Motor neuron (in vitro differentiated cells): ENCODE measurements at regions not wholly inside any gene's neighbourhood (a gene's known extent, or its start where the extent isn't known, plus 50 kb on each side); places are given as distances from the start of the nearest gene placed in this dataset.

Source experiments
- ATAC-seq, 8 experiments: fragments of 200-7000 bp; cut with Tn5 transposase; replicated peaks in 6 of 8; 2 replicates each; pipeline ENCODE4 v1.8.0; 2021; ENCODE audit warnings: mild to moderate bottlenecking in 8 of 8, moderate library complexity in 8 of 8
- H3K27ac ChIP-seq, 2 donors: fragments of 250-450 bp; sonication (Bioruptor Pico); 2 replicates each; pipeline ENCODE4 v1.9.0; 2021; ENCODE audit warnings: antibody characterized with exemption in 2 of 2, mild to moderate bottlenecking in 2 of 2, moderate library complexity in 1 of 2
- H3K4me1 ChIP-seq, 2 donors: fragments of 250-450 bp; sonication (Bioruptor Pico); replicated peaks in 1 of 2; 2 replicates each; pipeline ENCODE4 v1.6.1; 2021; ENCODE audit warnings: antibody characterized with exemption in 2 of 2, mild to moderate bottlenecking in 2 of 2, moderate library complexity in 1 of 2
- H3K4me3 ChIP-seq, 5 donors: fragments of 250-450 bp; sonication (Bioruptor Pico); 2 replicates each; pipeline ENCODE4 v1.9.0; 2021; ENCODE audit warnings: antibody characterized with exemption in 5 of 5, mild to moderate bottlenecking in 5 of 5, moderate library complexity in 4 of 5
- WGBS, 10 experiments: fragments of 450-650 bp; shearing (Covaris generic); methylation state at CpG; one replicate each; pipeline ENCODE4 v1.0.0; 2022; 5-methylcytosine and 5-hydroxymethylcytosine counted together
- in situ Hi-C, 9 experiments: fragments of 400-800 bp; cut with MboI; loops; one replicate each; pipeline ENCODE4 v1.15.0; 2021; ENCODE audit warnings: low sequenced_read_pairs in 9 of 9, low pct_unique_long_range_greater_than_20kb in 2 of 9; ENCODE audit not compliant: unreplicated experiment in 9 of 9

- Histone ChIP-seq H3K4me1 (no peaks in the 10 kb centered on the region), H3K27ac (no peak overlapping the region), H3K4me3 (no peak overlapping the region)
- in situ Hi-C loops: no loop called here
- no peak for ATAC-seq
- WGBS, 10 experiments: 80 to 100% (median 100%) methylated on average over 1 to 4 of the region's 14 CpGs; no CpG with 5 or more reads in 6 of the 10 experiments
Observed at GRCh38 chr7:84446991-84447480, 252.4 kb upstream of the SEMA3A start.

DNA sequence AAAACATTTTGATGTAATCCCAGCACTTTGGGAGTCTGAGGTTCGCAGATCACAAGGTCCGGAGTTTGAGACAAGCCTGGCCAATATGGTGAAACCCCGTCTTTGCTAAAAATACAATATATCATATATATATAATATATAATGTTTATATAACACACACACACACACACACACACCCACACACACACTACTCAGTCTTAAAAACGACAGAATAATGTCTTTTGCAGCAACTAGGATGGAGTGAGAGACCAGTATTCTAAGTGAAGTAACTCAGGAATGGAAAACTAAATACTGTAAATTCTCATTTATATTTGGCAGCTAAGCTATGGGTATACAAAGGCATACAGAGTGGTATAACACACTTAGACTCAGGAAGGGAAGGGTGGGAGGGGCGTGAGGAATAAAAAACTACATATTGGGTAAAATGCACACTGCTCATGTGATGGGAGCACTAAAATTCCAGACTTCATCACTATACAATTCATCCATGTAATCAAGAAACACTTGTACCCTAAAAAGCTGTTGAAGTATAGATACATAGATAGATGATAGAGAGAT, 231.2 kb upstream of the SEMA3A start:
- WGBS, 10 experiments: 78 to 100% (median 87%) methylated on average over 1 to 5 of the region's 5 CpGs; no CpG with 5 or more reads in 3 of the 10 experiments
- no peaks in the 10 kb centered on the region for H3K4me1 ChIP-seq
- H3K27ac ChIP-seq: no peak overlapping the region
- in situ Hi-C loops: no loop called here
- ATAC-seq: no peak
- H3K4me3 ChIP-seq: no peak overlapping the region

DNA sequence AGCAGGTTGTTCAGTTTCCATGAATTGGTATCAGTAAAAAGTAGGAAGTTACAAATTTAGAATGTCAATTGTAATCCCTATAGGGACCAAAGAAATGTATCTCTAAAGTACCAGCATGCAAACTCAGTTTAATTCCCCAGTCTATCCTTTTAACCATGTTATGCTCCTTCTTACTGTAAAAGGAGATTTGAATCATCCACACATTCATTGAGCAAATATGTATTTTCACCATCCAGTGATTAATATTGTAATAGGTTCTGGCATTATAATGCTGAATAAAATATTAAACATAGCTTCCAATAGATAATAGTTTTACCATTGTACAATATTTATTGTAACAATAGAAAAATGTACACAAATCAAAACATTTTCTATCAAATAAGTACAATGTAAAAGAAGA, 228.2 kb upstream of the SEMA3A start:
- in situ Hi-C loops: no loop called here
- ATAC-seq: no peak
- no peak overlapping the region for H3K4me3 ChIP-seq
- H3K4me1 ChIP-seq: no peaks in the 10 kb centered on the region
- H3K27ac ChIP-seq: no peak overlapping the region

DNA sequence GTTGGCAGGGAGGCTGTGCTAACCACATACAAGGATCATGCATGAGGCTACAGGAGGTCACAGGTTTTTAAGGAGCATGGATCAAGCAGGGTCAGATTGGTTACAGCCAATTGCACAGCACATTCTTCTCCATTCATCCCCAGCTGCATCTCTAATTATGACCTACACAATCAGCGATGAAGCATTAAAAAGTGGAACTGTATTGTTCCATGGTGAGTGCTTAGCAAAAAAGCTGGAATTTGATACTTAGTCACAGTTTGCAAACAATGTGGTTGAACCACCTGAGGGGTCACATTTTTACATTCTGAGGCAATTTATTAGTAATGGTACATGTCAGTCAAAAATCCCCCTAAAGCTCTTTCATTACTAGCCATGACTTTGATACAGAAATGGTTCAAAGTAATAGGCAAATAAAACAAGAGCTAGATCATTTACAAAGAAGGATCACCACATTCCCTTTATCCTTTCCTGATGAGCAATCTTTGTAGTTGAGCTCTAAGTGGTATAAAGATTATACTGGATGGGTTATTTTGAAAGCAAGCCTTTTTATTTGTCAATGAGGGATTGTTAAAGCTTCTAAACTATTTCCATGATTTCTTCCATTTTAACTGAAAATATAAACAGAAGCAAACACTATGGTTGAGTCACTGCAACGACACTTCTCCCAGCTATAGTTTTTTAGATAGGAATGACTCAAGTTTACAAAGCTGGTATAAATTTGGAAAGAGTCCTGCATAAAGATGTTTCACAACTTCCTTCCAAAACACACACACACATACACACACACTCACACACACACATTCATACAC, 217.8 kb upstream of the SEMA3A start:
- H3K4me3 ChIP-seq: no peak overlapping the region
- in situ Hi-C loops: no loop called here
- no peak overlapping the region for H3K27ac ChIP-seq
- peak in 4 of 8 experiments; percentile 53 to 62 (median 58) for ATAC-seq
- H3K4me1 ChIP-seq: no peaks in the 10 kb centered on the region
- 0 to 90% (median 60%) methylated on average over 1 to 2 of the region's 2 CpGs; no CpG with 5 or more reads in 2 of the 10 experiments for WGBS, 10 experiments

GRCh38 chr7:84399661-84400060, 205.1 kb upstream of the SEMA3A start:
- H3K27ac ChIP-seq: no peak overlapping the region
- no peaks in the 10 kb centered on the region for H3K4me1 ChIP-seq
- in situ Hi-C loops: no loop called here
- 43 to 100% (median 75%) methylated on average over 1 of the region's 1 CpG; no CpG with 5 or more reads in 6 of the 10 experiments for WGBS, 10 experiments
- peak in 1 of 8 experiments; percentile 28 for ATAC-seq
- no peak overlapping the region for H3K4me3 ChIP-seq

DNA sequence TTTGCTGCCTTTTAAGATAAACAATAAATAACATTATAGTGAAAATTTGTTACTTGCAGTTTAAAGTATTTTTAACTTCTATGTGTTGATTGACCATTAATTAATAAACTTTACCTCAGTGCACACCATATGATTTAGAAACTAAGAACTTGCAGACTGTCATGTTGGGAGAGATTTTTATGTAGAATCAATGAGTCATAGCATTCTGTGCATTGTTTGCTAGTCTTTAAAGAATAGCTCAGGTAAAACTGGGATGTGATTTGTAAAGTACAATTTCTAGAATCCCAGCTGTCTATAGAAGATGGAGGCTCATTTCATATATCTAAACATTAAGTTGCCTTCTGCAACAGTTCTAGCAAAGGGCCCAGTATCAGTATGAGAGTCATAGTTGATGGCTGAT, 199.6 kb upstream of the SEMA3A start:
- no peak overlapping the region for H3K27ac ChIP-seq
- in situ Hi-C loops: no loop called here
- no peak overlapping the region for H3K4me3 ChIP-seq
- H3K4me1 ChIP-seq: no peaks in the 10 kb centered on the region
- ATAC-seq: no peak

GRCh38 chr7:84393786-84394185, 199.2 kb upstream of the SEMA3A start:
- H3K4me3 ChIP-seq: no peak overlapping the region
- in situ Hi-C loops: no loop called here
- H3K4me1 ChIP-seq: no peaks in the 10 kb centered on the region
- ATAC-seq: no peak
- no peak overlapping the region for H3K27ac ChIP-seq

DNA sequence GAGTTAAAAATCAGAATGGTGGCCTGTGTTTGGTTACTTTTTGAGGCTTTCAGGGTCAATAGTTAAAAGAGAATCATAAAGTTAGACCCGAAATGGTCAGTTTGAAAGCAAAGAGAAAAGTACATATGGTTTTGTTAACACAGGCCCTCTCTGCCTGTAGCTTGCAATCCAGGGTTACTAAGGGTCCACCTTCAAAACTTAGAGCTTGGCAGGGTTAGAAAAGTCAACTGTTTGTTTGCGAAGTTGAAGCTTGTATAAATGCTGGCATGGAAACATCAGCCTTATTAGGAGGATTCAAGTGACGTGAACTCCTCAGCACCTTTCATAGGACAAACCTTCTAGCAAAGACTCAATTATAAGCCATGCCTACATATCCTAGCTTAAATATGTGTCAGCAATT, 196.3 kb upstream of the SEMA3A start:
- H3K4me3 ChIP-seq: no peak overlapping the region
- WGBS, 10 experiments: 63 to 100% (median 88%) methylated on average over 1 to 3 of the region's 3 CpGs; no CpG with 5 or more reads in 3 of the 10 experiments
- in situ Hi-C loops: no loop called here
- peak in 1 of 8 experiments; percentile 97 for ATAC-seq
- H3K4me1 ChIP-seq: no peaks in the 10 kb centered on the region
- no peak overlapping the region for H3K27ac ChIP-seq

DNA sequence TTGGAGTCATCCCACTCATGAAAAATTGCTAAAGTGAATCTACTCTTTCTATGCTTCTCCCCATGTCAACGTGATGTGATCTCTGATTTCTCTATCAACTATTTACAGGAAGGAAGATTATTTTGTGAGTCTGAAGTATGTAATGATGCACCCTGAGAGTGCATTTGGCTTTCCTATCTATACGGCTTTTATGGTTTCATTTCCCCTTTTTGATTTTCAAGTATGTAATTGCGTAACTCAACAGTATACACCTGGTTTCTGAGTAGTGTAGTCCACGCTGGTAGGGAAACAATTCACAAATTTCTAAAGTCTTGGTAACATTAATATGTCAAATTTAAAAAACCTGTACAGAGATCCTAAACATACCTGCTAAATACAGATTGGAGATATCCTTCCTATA, 194.7 kb upstream of the SEMA3A start:
- Histone ChIP-seq H3K27ac (no peak overlapping the region), H3K4me1 (no peaks in the 10 kb centered on the region), H3K4me3 (no peak overlapping the region)
- no peak for ATAC-seq
- in situ Hi-C loops: no loop called here
- 83 to 100% (median 96%) methylated on average over 1 to 4 of the region's 4 CpGs for WGBS, 10 experiments

DNA sequence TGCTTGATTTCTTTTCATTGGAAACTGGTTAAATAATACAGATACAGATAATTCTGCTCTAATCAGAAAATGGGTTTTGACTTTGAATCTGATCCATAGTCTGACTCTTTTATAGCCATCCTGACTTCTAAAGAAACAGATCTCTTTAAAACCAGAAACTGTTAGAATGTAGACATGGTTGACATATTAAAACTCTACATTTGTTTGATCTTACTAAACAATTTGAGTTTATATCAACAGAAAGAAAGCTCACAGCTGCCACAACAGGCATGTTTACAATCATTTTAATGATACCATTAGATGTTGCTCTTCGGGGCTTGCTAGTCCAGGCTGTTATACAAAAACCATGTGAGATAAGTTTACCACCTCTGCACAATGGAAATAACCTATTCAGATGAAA, 193.0 kb upstream of the SEMA3A start:
- in situ Hi-C loops: no loop called here
- H3K4me1 ChIP-seq: no peaks in the 10 kb centered on the region
- ATAC-seq: no peak
- H3K4me3 ChIP-seq: no peak overlapping the region
- no peak overlapping the region for H3K27ac ChIP-seq
- 83 to 100% (median 88%) methylated on average over 1 of the region's 1 CpG; no CpG with 5 or more reads in 3 of the 10 experiments for WGBS, 10 experiments

DNA sequence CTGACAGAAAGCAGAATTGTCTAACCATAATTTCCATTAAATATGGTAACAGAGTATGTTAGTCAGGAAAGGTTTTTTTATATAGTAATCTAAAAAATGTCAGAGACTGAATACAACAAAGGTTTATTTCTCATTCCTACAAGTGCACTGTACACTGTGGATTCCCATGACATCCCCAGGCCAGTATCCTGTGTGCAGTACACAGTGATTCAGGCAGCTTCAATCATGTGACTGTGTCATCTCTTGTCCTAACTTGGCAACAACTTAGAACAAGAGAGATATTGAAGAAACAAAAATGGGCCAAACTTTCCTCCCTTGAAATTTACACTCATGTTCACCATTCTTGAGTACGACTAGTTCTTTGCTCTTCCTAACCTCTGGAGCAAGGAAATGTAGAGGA, 189.8 kb upstream of the SEMA3A start:
- ATAC-seq: peak in 4 of 8 experiments; percentile 38 to 80 (median 68)
- H3K4me1 ChIP-seq: no peaks in the 10 kb centered on the region
- WGBS, 10 experiments: 50 to 100% (median 100%) methylated on average over 1 of the region's 1 CpG; no CpG with 5 or more reads in 5 of the 10 experiments

GRCh38 chr7:84379446-84379845, 184.9 kb upstream of the SEMA3A start:
- Histone ChIP-seq H3K27ac (no peak overlapping the region), H3K4me1 (no peaks in the 10 kb centered on the region), H3K4me3 (no peak overlapping the region)
- WGBS, 10 experiments: 0 to 100% (median 64%) methylated on average over 1 of the region's 1 CpG; no CpG with 5 or more reads in 1 of the 10 experiments
- no peak for ATAC-seq
- in situ Hi-C loops: no loop called here

More for the DNA sequence above, 189.8 kb upstream of the SEMA3A start:
- Histone ChIP-seq H3K4me3 (no peak overlapping the region), H3K27ac (no peak overlapping the region)
- in situ Hi-C loops: no loop called here

DNA sequence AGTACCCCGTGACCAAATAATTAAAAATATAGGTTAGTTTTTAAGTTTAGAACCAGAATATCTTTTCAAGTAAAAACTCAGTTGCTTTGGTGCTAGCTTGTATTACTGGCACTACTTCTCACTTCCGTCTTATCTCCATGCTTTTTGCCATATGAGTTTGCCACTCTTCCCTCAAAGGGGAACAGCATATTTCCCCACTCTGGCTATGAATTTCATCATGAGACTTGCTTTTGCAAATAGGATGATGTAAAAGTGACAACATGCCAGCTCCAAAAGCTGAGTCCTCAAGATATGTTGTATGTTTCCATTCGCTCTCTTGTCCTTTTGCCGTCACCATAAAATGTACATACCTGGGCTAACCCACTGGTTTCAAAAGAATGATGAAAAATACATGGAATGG, 178.1 kb upstream of the SEMA3A start:
- no peak overlapping the region for H3K4me3 ChIP-seq
- ATAC-seq: no peak
- in situ Hi-C loops: loop anchor here in 1 of 9 experiments (25.0 kb wide), 1 partner anchor 640 kb away; no protein-coding TSS in a partner anchor
- no peaks in the 10 kb centered on the region for H3K4me1 ChIP-seq
- H3K27ac ChIP-seq: no peak overlapping the region
- 60 to 100% (median 95%) methylated on average over 2 to 4 of the region's 4 CpGs; no CpG with 5 or more reads in 2 of the 10 experiments for WGBS, 10 experiments
